Stimulated activated CD4-positive, alpha-beta T cell treated with anti-CD3 and anti-CD28 coated beads, Interleukin-15, amount 100 ng/mL, for 48 hours (primary cell): ENCODE measurements at regions not wholly inside any gene's neighbourhood (a gene's known extent, or its start where the extent isn't known, plus 50 kb on each side); places are given as distances from the start of the nearest gene placed in this dataset.
"Not testable (repeated sequence)": the region's sequence is repeated elsewhere in the genome, so short reads cannot be mapped to it uniquely, and the experiment has no call there.

Source experiments
- DNase-seq, 2 donors: peaks; one replicate each; pipeline ENCODE4 v3.0.0-alpha.2; 2020; ENCODE audit warnings: low read depth in 2 of 2

GRCh38 chr12:90502070-90502469 lies 452.9 kb downstream of the CCER1 start:
- no peak for DNase-seq

GRCh38 chr12:90501412-90501811 lies 453.6 kb downstream of the CCER1 start:
- DNase-seq: no peak

- no peak for DNase-seq
These were observed 455.2 kb downstream of the CCER1 start for GRCh38 chr12:90499795-90500194.

- no peak for DNase-seq
These were observed 456.9 kb downstream of the CCER1 start for GRCh38 chr12:90497923-90498545.

- no peak for DNase-seq
These were observed 464.6 kb downstream of the CCER1 start for GRCh38 chr12:90490355-90490754.

GRCh38 chr12:90489141-90489540 lies 465.8 kb downstream of the CCER1 start:
- no peak for DNase-seq

- DNase-seq: no peak
These were observed 469.4 kb downstream of the CCER1 start for GRCh38 chr12:90485560-90485959.

- DNase-seq: no peak
These were observed 470.9 kb downstream of the CCER1 start for GRCh38 chr12:90484094-90484493.

- no peak for DNase-seq
These were observed 473.2 kb downstream of the CCER1 start for GRCh38 chr12:90481748-90482147.

GRCh38 chr12:90479237-90479636 lies 475.7 kb downstream of the CCER1 start:
- no peak for DNase-seq

- DNase-seq: no peak
These were observed 481.1 kb downstream of the CCER1 start for GRCh38 chr12:90473831-90474230.

- DNase-seq: no peak
These were observed 494.3 kb downstream of the CCER1 start for GRCh38 chr12:90460681-90461080.

- no peak for DNase-seq
These were observed 498.7 kb downstream of the CCER1 start for GRCh38 chr12:90456248-90456647.

GRCh38 chr12:90455756-90456155 lies 499.2 kb downstream of the CCER1 start:
- no peak for DNase-seq

- DNase-seq: no peak
These were observed 505.4 kb downstream of the CCER1 start for GRCh38 chr12:90449611-90450010.

- not testable (repeated sequence) for DNase-seq
These were observed 511.5 kb downstream of the CCER1 start for GRCh38 chr12:90443466-90443865.

- DNase-seq: no peak
These were observed 513.5 kb downstream of the CCER1 start for GRCh38 chr12:90441431-90441830.

- DNase-seq: no peak
These were observed 526.1 kb downstream of the CCER1 start for GRCh38 chr12:90428881-90429280.

- no peak for DNase-seq
These were observed 526.5 kb downstream of the CCER1 start for GRCh38 chr12:90428465-90428864.

GRCh38 chr12:90423965-90424364 lies 531.0 kb downstream of the CCER1 start:
- DNase-seq: no peak

- no peak for DNase-seq
These were observed 544.0 kb downstream of the CCER1 start for GRCh38 chr12:90410962-90411361.

GRCh38 chr12:90407841-90408240 lies 547.1 kb downstream of the CCER1 start:
- DNase-seq: no peak

- no peak for DNase-seq
These were observed 550.9 kb downstream of the CCER1 start for GRCh38 chr12:90404071-90404470.

GRCh38 chr12:90401185-90401584 lies 553.8 kb downstream of the CCER1 start:
- no peak for DNase-seq
